NCI-H446 treated with DMSO at 0.1 percent for 48 hours (cell line): ENCODE measurements at regions not wholly inside any gene's neighbourhood (a gene's known extent, or its start where the extent isn't known, plus 50 kb on each side); places are given as distances from the start of the nearest gene placed in this dataset.
A peak's percentile ranks its signal among the peaks of the same experiment; 100 is the strongest.
"Not testable (repeated sequence)": the region's sequence is repeated elsewhere in the genome, so short reads cannot be mapped to it uniquely, and the experiment has no call there.

ENCODE experiments used
- DNase-seq: peaks from one replicate; lab custom pipeline; 2025; lab: John Stamatoyannopoulos, UW

- DNase-seq: no peak
Observed at GRCh38 chr3:118760585-118761290, 273.9 kb downstream of the IGSF11 start.

GRCh38 chr3:118761291-118761606, 273.4 kb downstream of the IGSF11 start:
- DNase-seq: no peak

GRCh38 chr3:118765636-118766305, 268.9 kb downstream of the IGSF11 start:
- DNase-seq: no peak

- DNase-seq: no peak
Observed at GRCh38 chr3:118766306-118766669, 268.4 kb downstream of the IGSF11 start.

GRCh38 chr3:118772036-118772435, 262.6 kb downstream of the IGSF11 start:
- no peak for DNase-seq

GRCh38 chr3:118772547-118773011, 262.1 kb downstream of the IGSF11 start:
- no peak for DNase-seq

- no peak for DNase-seq
Observed at GRCh38 chr3:118775021-118775420, 259.6 kb downstream of the IGSF11 start.

- no peak for DNase-seq
Observed at GRCh38 chr3:118778201-118778600, 256.4 kb downstream of the IGSF11 start.

- DNase-seq: no peak
Observed at GRCh38 chr3:118781232-118781631, 253.4 kb downstream of the IGSF11 start.

- DNase-seq: no peak
Observed at GRCh38 chr3:118781839-118782238, 252.8 kb downstream of the IGSF11 start.

GRCh38 chr3:118782755-118783202, 251.9 kb downstream of the IGSF11 start:
- no peak for DNase-seq

GRCh38 chr3:118785415-118785814, 249.2 kb downstream of the IGSF11 start:
- no peak for DNase-seq

- DNase-seq: no peak
Observed at GRCh38 chr3:118791246-118791645, 243.4 kb downstream of the IGSF11 start.

- no peak for DNase-seq
Observed at GRCh38 chr3:118792191-118792590, 242.5 kb downstream of the IGSF11 start.

- no peak for DNase-seq
Observed at GRCh38 chr3:118793176-118793575, 241.5 kb downstream of the IGSF11 start.

GRCh38 chr3:118799303-118799702, 235.3 kb downstream of the IGSF11 start:
- DNase-seq: no peak

GRCh38 chr3:118801899-118802298, 232.7 kb downstream of the IGSF11 start:
- peak; percentile 30 for DNase-seq

GRCh38 chr3:118802325-118803095, 232.1 kb downstream of the IGSF11 start:
- no peak for DNase-seq

- no peak for DNase-seq
Observed at GRCh38 chr3:118803096-118803476, 231.6 kb downstream of the IGSF11 start.

- DNase-seq: no peak
Observed at GRCh38 chr3:118805007-118805406, 229.6 kb downstream of the IGSF11 start.

GRCh38 chr3:118806423-118806822, 228.2 kb downstream of the IGSF11 start:
- DNase-seq: no peak

- not testable (repeated sequence) for DNase-seq
Observed at GRCh38 chr3:118807349-118807748, 227.3 kb downstream of the IGSF11 start.

- DNase-seq: no peak
Observed at GRCh38 chr3:118808723-118809122, 225.9 kb downstream of the IGSF11 start.
